GM12874 (cell line): ENCODE measurements at regions not wholly inside any gene's neighbourhood (a gene's known extent, or its start where the extent isn't known, plus 50 kb on each side); places are given as distances from the start of the nearest gene placed in this dataset.

Source experiments
- TF ChIP-seq, protein P1 (sequence below): IDR thresholded peaks from 2 replicates; pipeline ENCODE4 v1.5.1; 2011; ENCODE audit warnings: low read depth, mild to moderate bottlenecking, control low read depth, low read length, moderate library complexity; ENCODE audit not compliant: insufficient read depth

DNA sequence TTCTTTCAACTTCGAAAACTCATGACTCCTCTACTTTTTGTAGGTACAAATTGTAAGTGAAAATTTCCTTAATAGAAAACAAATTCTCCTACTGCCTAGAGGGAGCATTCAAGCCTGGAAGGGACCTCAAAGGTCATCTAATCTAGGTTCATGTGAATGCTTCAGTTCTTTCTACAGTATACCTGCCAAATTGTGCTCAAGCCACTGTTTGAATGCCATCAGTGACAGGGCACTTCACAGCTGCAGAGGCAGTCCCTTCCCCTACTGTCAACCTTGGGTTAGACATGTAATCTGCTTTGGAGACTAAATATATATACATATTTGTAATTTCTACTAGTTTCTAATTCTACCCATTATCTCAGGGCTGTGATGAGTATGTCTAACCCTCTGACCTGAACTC is 681.3 kb upstream of the CDH2 start:
- TF ChIP-seq, protein P1, sequence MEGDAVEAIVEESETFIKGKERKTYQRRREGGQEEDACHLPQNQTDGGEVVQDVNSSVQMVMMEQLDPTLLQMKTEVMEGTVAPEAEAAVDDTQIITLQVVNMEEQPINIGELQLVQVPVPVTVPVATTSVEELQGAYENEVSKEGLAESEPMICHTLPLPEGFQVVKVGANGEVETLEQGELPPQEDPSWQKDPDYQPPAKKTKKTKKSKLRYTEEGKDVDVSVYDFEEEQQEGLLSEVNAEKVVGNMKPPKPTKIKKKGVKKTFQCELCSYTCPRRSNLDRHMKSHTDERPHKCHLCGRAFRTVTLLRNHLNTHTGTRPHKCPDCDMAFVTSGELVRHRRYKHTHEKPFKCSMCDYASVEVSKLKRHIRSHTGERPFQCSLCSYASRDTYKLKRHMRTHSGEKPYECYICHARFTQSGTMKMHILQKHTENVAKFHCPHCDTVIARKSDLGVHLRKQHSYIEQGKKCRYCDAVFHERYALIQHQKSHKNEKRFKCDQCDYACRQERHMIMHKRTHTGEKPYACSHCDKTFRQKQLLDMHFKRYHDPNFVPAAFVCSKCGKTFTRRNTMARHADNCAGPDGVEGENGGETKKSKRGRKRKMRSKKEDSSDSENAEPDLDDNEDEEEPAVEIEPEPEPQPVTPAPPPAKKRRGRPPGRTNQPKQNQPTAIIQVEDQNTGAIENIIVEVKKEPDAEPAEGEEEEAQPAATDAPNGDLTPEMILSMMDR: no peak

- TF ChIP-seq, protein P1: no peak
These were observed 679.1 kb upstream of the CDH2 start for GRCh38 chr18:28855989-28856388.

- TF ChIP-seq, protein P1: no peak
These were observed 678.6 kb upstream of the CDH2 start for GRCh38 chr18:28855524-28855923.

DNA sequence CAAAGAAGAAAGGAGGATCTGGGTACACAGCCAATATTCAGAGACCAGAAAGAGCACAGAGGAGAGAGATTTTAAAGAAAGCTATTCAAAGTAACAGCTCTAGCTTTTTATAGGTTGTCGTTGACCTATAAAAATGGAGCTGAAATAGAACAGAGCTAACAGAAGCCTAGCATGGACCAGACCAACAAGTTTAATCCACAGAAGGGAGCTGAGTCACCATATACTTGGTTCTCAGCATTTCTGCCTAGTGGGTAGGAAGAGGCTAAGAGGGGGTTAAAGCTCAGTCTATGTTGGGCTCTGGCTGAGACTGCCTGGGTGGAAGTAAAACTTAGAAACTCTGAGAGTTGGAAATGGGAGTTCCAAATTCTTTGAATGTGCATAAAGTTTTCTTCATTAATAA is 678.0 kb upstream of the CDH2 start:
- TF ChIP-seq, protein P1: no peak

DNA sequence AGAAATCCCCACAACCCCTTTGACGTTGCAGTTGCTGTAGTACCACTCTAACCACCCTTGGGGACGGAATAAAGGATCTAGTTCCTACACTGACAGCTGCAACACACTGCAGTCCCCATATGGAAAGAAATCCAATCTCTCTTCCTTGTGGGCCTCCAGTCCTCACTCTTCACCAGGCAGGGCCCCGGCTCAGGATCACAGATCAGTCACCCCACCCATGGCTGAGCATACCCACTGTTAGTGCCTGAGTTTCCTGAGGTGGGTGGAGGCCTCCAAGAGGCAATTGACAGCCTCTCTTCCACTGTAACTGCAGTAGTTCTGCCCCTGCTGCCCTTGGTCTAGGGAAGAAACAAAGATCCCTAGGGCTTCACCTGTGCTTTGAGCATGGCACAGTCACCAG is 670.0 kb upstream of the CDH2 start:
- TF ChIP-seq, protein P1: no peak

GRCh38 chr18:28837100-28837499 is 660.2 kb upstream of the CDH2 start:
- TF ChIP-seq, protein P1: no peak

DNA sequence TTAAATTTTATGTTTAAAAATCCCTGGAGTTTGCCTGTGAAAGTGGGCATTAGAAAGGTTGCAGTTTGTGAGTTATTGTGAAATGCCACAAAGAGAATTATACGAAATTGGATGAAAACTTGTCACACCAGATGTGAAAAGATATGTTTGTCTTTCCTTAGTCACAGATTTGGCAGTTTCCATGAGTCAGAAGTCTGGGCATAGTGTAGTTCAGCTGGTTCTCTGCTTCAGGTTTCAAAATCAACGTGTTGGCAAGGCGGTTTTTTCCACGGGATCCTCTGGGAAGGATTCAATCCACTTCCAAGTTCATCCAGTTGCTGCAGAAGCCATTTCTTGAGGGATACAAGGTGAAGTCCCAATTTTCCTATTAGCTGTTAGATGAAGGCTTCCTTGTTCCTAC is 658.0 kb upstream of the CDH2 start:
- TF ChIP-seq, protein P1: no peak

GRCh38 chr18:28831908-28832307 is 655.0 kb upstream of the CDH2 start:
- TF ChIP-seq, protein P1: no peak
